GM18502 (cell line): ENCODE measurements at regions not wholly inside any gene's neighbourhood (a gene's known extent, or its start where the extent isn't known, plus 50 kb on each side); places are given as distances from the start of the nearest gene placed in this dataset.
"Not testable (repeated sequence)": the region's sequence is repeated elsewhere in the genome, so short reads cannot be mapped to it uniquely, and the experiment has no call there.

Experiments used
- ATAC-seq: cut with Tn5 transposase; IDR thresholded peaks from one replicate; pipeline ENCODE4 v1.9.1; 2021; ENCODE audit warnings: mild to moderate bottlenecking; ENCODE audit not compliant: unreplicated experiment, poor library complexity

GRCh38 chr3:102674284-102674683, 239.5 kb downstream of the ZPLD1 start:
- no peak for ATAC-seq

GRCh38 chr3:102676424-102676823, 241.6 kb downstream of the ZPLD1 start:
- ATAC-seq = no peak

- ATAC-seq = no peak
Observed at GRCh38 chr3:102682741-102683140, 247.9 kb downstream of the ZPLD1 start.

GRCh38 chr3:102686792-102687191, 252.0 kb downstream of the ZPLD1 start:
- no peak for ATAC-seq

GRCh38 chr3:102687851-102688555, 253.2 kb downstream of the ZPLD1 start:
- ATAC-seq = no peak

GRCh38 chr3:102688556-102688930, 253.7 kb downstream of the ZPLD1 start:
- no peak for ATAC-seq

GRCh38 chr3:102691507-102691906, 256.7 kb downstream of the ZPLD1 start:
- ATAC-seq = no peak

- ATAC-seq = no peak
Observed at GRCh38 chr3:102699104-102699818, 264.4 kb downstream of the ZPLD1 start.

- ATAC-seq = no peak
Observed at GRCh38 chr3:102699819-102700140, 265.0 kb downstream of the ZPLD1 start.

- no peak for ATAC-seq
Observed at GRCh38 chr3:102712896-102713295, 278.1 kb downstream of the ZPLD1 start.

- ATAC-seq = peak; percentile 26
Observed at GRCh38 chr3:102714567-102714966, 279.8 kb downstream of the ZPLD1 start.

- ATAC-seq = peak; percentile 99
Observed at GRCh38 chr3:102715030-102715697, 280.3 kb downstream of the ZPLD1 start.

GRCh38 chr3:102718651-102719050, 283.8 kb downstream of the ZPLD1 start:
- no peak for ATAC-seq

- ATAC-seq = no peak
Observed at GRCh38 chr3:102722317-102722716, 287.5 kb downstream of the ZPLD1 start.

GRCh38 chr3:102727340-102727739, 292.5 kb downstream of the ZPLD1 start:
- no peak for ATAC-seq

GRCh38 chr3:102732581-102732980, 297.8 kb downstream of the ZPLD1 start:
- not testable (repeated sequence) for ATAC-seq

- ATAC-seq = no peak
Observed at GRCh38 chr3:102733791-102734563, 299.2 kb downstream of the ZPLD1 start.

- ATAC-seq = no peak
Observed at GRCh38 chr3:102735311-102735710, 300.5 kb downstream of the ZPLD1 start.

- ATAC-seq = no peak
Observed at GRCh38 chr3:102736288-102736974, 301.6 kb downstream of the ZPLD1 start.

- ATAC-seq = no peak
Observed at GRCh38 chr3:102736975-102737304, 302.1 kb downstream of the ZPLD1 start.
